ENCODE measurements at regions not wholly inside any gene's neighbourhood (a gene's known extent, or its start where the extent isn't known, plus 50 kb on each side); places are given as distances from the start of the nearest gene placed in this dataset.

GRCh38 chr22:47394504-47395440, 632.3 kb downstream of the TBC1D22A start:
- Histone ChIP-seq H3K9ac (ENCODE audit: low read depth, low read length, poor library complexity, severe bottlenecking) (no peak overlapping the region), H3K4me3 (ENCODE audit: low read length, poor library complexity, severe bottlenecking) (no peak overlapping the region), H2AFZ (ENCODE audit: low read length) (no peak overlapping the region), H3F3A (ENCODE audit: low read depth) (no peaks in the 10 kb centered on the region), H3K36me3 (ENCODE audit: insufficient read depth, low read length) (no peaks in the 10 kb centered on the region), H3K79me2 (ENCODE audit: insufficient read depth, low read length) (no peaks in the 10 kb centered on the region), H4K20me1 (ENCODE audit: insufficient read depth, low read length, poor library complexity, severe bottlenecking) (no peaks in the 10 kb centered on the region), H3K9me3 (ENCODE audit: insufficient read depth, low read depth, low read length) (peaks cover 22% of the 10 kb centered on the region; the same call in 1 of the 2 replicates), H3K4me2 (ENCODE audit: low read depth, low read length, poor library complexity, severe bottlenecking) (no peak overlapping the region), H3K9me2 (replicated peaks; ENCODE audit: low read depth, low read length) (no peaks in the 10 kb centered on the region), H3K27me3 (ENCODE audit: insufficient read depth, low read length, poor library complexity, severe bottlenecking) (no peaks in the 10 kb centered on the region), H3K4me1 (ENCODE audit: insufficient read depth, low read length, poor library complexity, severe bottlenecking) (no peaks in the 10 kb centered on the region)
- TF ChIP-seq CTCF (conservative IDR thresholded peaks at IDR 0.05; ENCODE audit: low read length) (no peak), EZH2phosphoT487 (IDR thresholded peaks at IDR 0.05; ENCODE audit: borderline replicate concordance) (no peak)

- Histone ChIP-seq H3K9me3 (ENCODE audit: insufficient read depth, low read depth, low read length) (peaks cover 14% of the 10 kb centered on the region; the same call in 1 of the 2 replicates), H3K4me1 (ENCODE audit: insufficient read depth, low read length, poor library complexity, severe bottlenecking) (no peaks in the 10 kb centered on the region), H3K4me3 (ENCODE audit: low read length, poor library complexity, severe bottlenecking) (no peak overlapping the region), H3F3A (ENCODE audit: low read depth) (no peaks in the 10 kb centered on the region), H3K4me2 (ENCODE audit: low read depth, low read length, poor library complexity, severe bottlenecking) (no peak overlapping the region), H2AFZ (ENCODE audit: low read length) (no peak overlapping the region), H3K9me2 (replicated peaks; ENCODE audit: low read depth, low read length) (no peaks in the 10 kb centered on the region), H3K36me3 (ENCODE audit: insufficient read depth, low read length) (no peaks in the 10 kb centered on the region), H3K9ac (ENCODE audit: low read depth, low read length, poor library complexity, severe bottlenecking) (no peak overlapping the region), H3K27me3 (ENCODE audit: insufficient read depth, low read length, poor library complexity, severe bottlenecking) (no peaks in the 10 kb centered on the region), H4K20me1 (ENCODE audit: insufficient read depth, low read length, poor library complexity, severe bottlenecking) (no peaks in the 10 kb centered on the region), H3K79me2 (ENCODE audit: insufficient read depth, low read length) (no peaks in the 10 kb centered on the region)
- no peak for TF ChIP-seq CTCF (conservative IDR thresholded peaks at IDR 0.05; ENCODE audit: low read length)
- no peak for TF ChIP-seq EZH2phosphoT487 (IDR thresholded peaks at IDR 0.05; ENCODE audit: borderline replicate concordance)
Measured at GRCh38 chr22:47393191-47393590, 630.7 kb downstream of the TBC1D22A start.

- peaks cover 14% of the 10 kb centered on the region; the same call in 1 of the 2 replicates for H3K9me3 ChIP-seq (ENCODE audit: insufficient read depth, low read depth, low read length)
- no peak overlapping the region for H3K4me3 ChIP-seq (ENCODE audit: low read length, poor library complexity, severe bottlenecking)
Measured at GRCh38 chr22:47392729-47393128, 630.3 kb downstream of the TBC1D22A start.

More at GRCh38 chr22:47392729-47393128, 630.3 kb downstream of the TBC1D22A start:
- no peaks in the 10 kb centered on the region for H3K36me3 ChIP-seq (ENCODE audit: insufficient read depth, low read length)
- H2AFZ ChIP-seq (ENCODE audit: low read length): no peak overlapping the region
- H3K79me2 ChIP-seq (ENCODE audit: insufficient read depth, low read length): no peaks in the 10 kb centered on the region
- no peaks in the 10 kb centered on the region for H3K9me2 ChIP-seq (replicated peaks; ENCODE audit: low read depth, low read length)
- H3K4me1 ChIP-seq (ENCODE audit: insufficient read depth, low read length, poor library complexity, severe bottlenecking): no peaks in the 10 kb centered on the region
- H3K4me2 ChIP-seq (ENCODE audit: low read depth, low read length, poor library complexity, severe bottlenecking): no peak overlapping the region
- H4K20me1 ChIP-seq (ENCODE audit: insufficient read depth, low read length, poor library complexity, severe bottlenecking): no peaks in the 10 kb centered on the region
- H3K27me3 ChIP-seq (ENCODE audit: insufficient read depth, low read length, poor library complexity, severe bottlenecking): no peaks in the 10 kb centered on the region
- H3K9ac ChIP-seq (ENCODE audit: low read depth, low read length, poor library complexity, severe bottlenecking): no peak overlapping the region
- TF ChIP-seq CTCF (conservative IDR thresholded peaks at IDR 0.05; ENCODE audit: low read length) (no peak), EZH2phosphoT487 (IDR thresholded peaks at IDR 0.05; ENCODE audit: borderline replicate concordance) (no peak)
- no peaks in the 10 kb centered on the region for H3F3A ChIP-seq (ENCODE audit: low read depth)
